ENCODE measurements at regions not wholly inside any gene's neighbourhood (a gene's known extent, or its start where the extent isn't known, plus 50 kb on each side); places are given as distances from the start of the nearest gene placed in this dataset.

DNA sequence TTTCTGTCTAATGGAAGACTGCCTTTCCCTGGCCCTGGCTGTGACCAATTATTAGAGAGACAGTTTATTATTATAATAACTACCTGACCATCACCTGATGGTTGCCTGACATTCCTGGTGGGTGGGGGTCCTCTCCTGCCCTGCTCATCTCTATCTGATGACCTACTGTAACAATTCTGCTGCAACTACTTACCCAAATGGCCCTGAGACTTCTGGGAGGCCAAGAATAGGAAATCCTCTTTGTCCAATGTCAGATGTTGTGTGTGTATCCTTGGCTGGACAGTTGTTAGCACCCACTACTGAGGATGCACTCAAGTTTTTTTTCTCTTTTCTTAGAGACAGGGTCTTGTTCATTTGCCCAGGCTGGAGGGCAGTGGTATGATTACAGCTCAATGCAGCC, 110.3 kb downstream of the DDX1 start (continued):
- TF ChIP-seq ATF6 (CRISPR knock-in tag; IDR thresholded peaks at IDR 0.05) (no peak), GRHL2 (CRISPR knock-in tag; IDR thresholded peaks at IDR 0.05; ENCODE audit: insufficient replicate concordance, severe bottlenecking) (no peak), NFATC4 (CRISPR knock-in tag; IDR thresholded peaks at IDR 0.05) (no peak), ZNF671 (CRISPR knock-in tag; IDR thresholded peaks at IDR 0.05) (no peak)

GRCh38 chr2:15702452-15702851, 110.8 kb downstream of the DDX1 start:
- ChIA-PET CTCF (no interaction called here), POLR2A (no interaction called here)
- Mint-ChIP-seq H3K36me3 (no peaks in the 10 kb centered on the region), H3K4me1 (peaks cover 4% of the 10 kb centered on the region; the same call in 1 of the 2 replicates), H3K27me3 (ENCODE audit: low read depth) (no peaks in the 10 kb centered on the region), H3K4me3 (no peak overlapping the region), H3K27ac (no peak overlapping the region), H3K9me3 (peaks cover 5% of the 10 kb centered on the region; the same call in 1 of the 2 replicates)
- TF ChIP-seq IRF2 (CRISPR knock-in tag; IDR thresholded peaks at IDR 0.05; ENCODE audit: borderline replicate concordance, low read depth) = no peak
- DNase-seq (ENCODE audit: low spot score) = no peak
- no peak for ATAC-seq

GRCh38 chr2:15703365-15703869, 111.7 kb downstream of the DDX1 start:
- no peak for DNase-seq (ENCODE audit: low spot score)
- ChIA-PET POLR2A (no interaction called here), CTCF (no interaction called here)
- H3K27me3 Mint-ChIP-seq (ENCODE audit: low read depth) = no peaks in the 10 kb centered on the region
- peaks cover 5% of the 10 kb centered on the region; the same call in 1 of the 2 replicates for H3K9me3 Mint-ChIP-seq
- TF ChIP-seq ZNF396 (CRISPR knock-in tag; IDR thresholded peaks at IDR 0.05; ENCODE audit: borderline replicate concordance) (no peak), MYBL2 (CRISPR knock-in tag; IDR thresholded peaks at IDR 0.05) (no peak), ATF6 (CRISPR knock-in tag; IDR thresholded peaks at IDR 0.05) (no peak), E2F1 (CRISPR knock-in tag; IDR thresholded peaks at IDR 0.05) (no peak)
- TF ChIP-seq, protein P1, sequence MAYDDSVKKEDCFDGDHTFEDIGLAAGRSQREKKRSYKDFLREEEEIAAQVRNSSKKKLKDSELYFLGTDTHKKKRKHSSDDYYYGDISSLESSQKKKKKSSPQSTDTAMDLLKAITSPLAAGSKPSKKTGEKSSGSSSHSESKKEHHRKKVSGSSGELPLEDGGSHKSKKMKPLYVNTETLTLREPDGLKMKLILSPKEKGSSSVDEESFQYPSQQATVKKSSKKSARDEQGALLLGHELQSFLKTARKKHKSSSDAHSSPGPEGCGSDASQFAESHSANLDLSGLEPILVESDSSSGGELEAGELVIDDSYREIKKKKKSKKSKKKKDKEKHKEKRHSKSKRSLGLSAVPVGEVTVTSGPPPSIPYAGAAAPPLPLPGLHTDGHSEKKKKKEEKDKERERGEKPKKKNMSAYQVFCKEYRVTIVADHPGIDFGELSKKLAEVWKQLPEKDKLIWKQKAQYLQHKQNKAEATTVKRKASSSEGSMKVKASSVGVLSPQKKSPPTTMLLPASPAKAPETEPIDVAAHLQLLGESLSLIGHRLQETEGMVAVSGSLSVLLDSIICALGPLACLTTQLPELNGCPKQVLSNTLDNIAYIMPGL (CRISPR knock-in tag; IDR thresholded peaks at IDR 0.05) = no peak
- TF ChIP-seq, protein P2, sequence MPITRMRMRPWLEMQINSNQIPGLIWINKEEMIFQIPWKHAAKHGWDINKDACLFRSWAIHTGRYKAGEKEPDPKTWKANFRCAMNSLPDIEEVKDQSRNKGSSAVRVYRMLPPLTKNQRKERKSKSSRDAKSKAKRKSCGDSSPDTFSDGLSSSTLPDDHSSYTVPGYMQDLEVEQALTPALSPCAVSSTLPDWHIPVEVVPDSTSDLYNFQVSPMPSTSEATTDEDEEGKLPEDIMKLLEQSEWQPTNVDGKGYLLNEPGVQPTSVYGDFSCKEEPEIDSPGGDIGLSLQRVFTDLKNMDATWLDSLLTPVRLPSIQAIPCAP (CRISPR knock-in tag; IDR thresholded peaks at IDR 0.05) = no peak
- ATAC-seq = no peak
- H3K4me1 Mint-ChIP-seq = peaks cover 1% of the 10 kb centered on the region; the same call in 1 of the 2 replicates
- no peaks in the 10 kb centered on the region for H3K36me3 Mint-ChIP-seq
- no peak overlapping the region for H3K27ac Mint-ChIP-seq
- no peak overlapping the region for H3K4me3 Mint-ChIP-seq

DNA sequence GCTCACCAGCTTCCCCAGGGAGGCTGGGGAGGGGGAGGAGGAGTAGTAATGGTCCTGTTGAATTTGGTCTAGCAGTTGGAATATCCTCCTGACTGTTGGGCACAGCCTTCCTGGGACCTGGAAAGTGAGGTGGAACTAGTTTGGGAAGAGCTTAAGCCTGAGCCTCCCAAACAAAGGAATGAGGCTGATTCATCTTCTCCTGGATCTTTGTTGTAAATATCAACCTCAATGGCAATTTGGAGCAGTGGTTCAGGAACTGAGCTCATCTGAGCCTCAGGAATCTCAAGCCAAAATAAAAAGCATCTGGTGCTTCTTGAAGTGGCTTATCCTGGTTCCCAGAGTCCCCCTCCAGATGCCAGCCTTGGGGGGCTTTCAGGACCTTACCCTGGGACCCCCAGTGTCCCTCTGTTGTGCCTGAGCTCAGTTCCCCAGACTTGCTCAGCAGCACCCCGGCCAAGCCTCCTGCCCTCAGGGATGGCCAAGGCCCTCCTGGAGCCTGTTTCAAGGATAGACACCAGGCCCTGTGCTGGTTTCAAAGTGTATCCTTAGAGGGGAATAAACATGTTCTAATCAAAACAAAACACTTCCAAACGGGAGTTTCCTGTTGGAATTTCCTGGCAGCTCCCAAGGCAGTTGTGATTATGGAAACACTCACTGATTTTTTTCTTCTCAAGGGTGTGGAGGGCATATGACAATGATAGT, 112.6 kb downstream of the DDX1 start:
- CTCF ChIA-PET = no interaction called here
- no peak for DNase-seq (ENCODE audit: low spot score)
- no peak for TF ChIP-seq NFYB (CRISPR knock-in tag; conservative IDR thresholded peaks at IDR 0.05; ENCODE audit: low read depth)
- no peak overlapping the region for H3K4me3 Mint-ChIP-seq
- no peak for ATAC-seq
- no peaks in the 10 kb centered on the region for H3K4me1 Mint-ChIP-seq
- no peak overlapping the region for H3K27ac Mint-ChIP-seq
- H3K27me3 Mint-ChIP-seq (ENCODE audit: low read depth) = no peaks in the 10 kb centered on the region
- H3K9me3 Mint-ChIP-seq = peaks cover 5% of the 10 kb centered on the region; the same call in 1 of the 2 replicates
- POLR2A ChIA-PET = no interaction called here
- H3K36me3 Mint-ChIP-seq = no peaks in the 10 kb centered on the region
